ENCODE measurements at regions not wholly inside any gene's neighbourhood (a gene's known extent, or its start where the extent isn't known, plus 50 kb on each side); places are given as distances from the start of the nearest gene placed in this dataset.

DNA sequence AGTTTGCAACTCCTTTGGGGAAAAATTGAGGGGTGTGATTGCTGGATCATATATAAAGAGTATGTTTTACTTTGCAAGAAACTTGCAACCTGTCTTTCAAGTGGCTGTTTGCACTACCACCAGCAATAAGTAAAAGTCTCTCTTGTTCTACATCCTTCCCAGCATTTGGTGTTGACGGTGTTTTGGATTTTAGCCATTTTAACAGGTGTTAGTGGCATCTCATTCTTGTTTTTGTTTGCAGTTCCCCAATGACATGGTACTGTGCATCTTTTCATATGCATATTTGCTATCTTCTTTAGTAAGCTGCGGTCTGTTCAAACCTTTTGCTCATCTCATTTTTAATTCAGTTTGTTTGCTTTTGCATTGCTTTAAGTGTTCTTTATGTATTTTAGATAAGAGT is 535.5 kb downstream of the LRRIQ3 start:
- TF ChIP-seq SNAI2 (CRISPR knock-in tag; IDR thresholded peaks at IDR 0.05) (no peak), ISL1 (CRISPR knock-in tag; IDR thresholded peaks at IDR 0.05) (no peak), PATZ1 (CRISPR knock-in tag; IDR thresholded peaks at IDR 0.05; ENCODE audit: borderline replicate concordance) (no peak), ZNF8 (CRISPR knock-in tag; IDR thresholded peaks at IDR 0.05) (no peak)
- TF ChIP-seq, protein P1, sequence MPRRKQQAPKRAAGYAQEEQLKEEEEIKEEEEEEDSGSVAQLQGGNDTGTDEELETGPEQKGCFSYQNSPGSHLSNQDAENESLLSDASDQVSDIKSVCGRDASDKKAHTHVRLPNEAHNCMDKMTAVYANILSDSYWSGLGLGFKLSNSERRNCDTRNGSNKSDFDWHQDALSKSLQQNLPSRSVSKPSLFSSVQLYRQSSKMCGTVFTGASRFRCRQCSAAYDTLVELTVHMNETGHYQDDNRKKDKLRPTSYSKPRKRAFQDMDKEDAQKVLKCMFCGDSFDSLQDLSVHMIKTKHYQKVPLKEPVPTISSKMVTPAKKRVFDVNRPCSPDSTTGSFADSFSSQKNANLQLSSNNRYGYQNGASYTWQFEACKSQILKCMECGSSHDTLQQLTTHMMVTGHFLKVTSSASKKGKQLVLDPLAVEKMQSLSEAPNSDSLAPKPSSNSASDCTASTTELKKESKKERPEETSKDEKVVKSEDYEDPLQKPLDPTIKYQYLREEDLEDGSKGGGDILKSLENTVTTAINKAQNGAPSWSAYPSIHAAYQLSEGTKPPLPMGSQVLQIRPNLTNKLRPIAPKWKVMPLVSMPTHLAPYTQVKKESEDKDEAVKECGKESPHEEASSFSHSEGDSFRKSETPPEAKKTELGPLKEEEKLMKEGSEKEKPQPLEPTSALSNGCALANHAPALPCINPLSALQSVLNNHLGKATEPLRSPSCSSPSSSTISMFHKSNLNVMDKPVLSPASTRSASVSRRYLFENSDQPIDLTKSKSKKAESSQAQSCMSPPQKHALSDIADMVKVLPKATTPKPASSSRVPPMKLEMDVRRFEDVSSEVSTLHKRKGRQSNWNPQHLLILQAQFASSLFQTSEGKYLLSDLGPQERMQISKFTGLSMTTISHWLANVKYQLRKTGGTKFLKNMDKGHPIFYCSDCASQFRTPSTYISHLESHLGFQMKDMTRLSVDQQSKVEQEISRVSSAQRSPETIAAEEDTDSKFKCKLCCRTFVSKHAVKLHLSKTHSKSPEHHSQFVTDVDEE (CRISPR knock-in tag; IDR thresholded peaks at IDR 0.05), result no peak
